ENCODE measurements at regions not wholly inside any gene's neighbourhood (a gene's known extent, or its start where the extent isn't known, plus 50 kb on each side); places are given as distances from the start of the nearest gene placed in this dataset.

- TF ChIP-seq POLR2A (IDR thresholded peaks at IDR 0.05; ENCODE audit: low read length) (no peak), GATA1 (IDR thresholded peaks at IDR 0.05; ENCODE audit: low read depth, low read length) (no peak)
Observed at GRCh38 chr3:184443364-184443763, 63.5 kb downstream of the CHRD start.
